IMR-90 (cell line): ENCODE measurements at regions not wholly inside any gene's neighbourhood (a gene's known extent, or its start where the extent isn't known, plus 50 kb on each side); places are given as distances from the start of the nearest gene placed in this dataset.
"Not testable (repeated sequence)": the region's sequence is repeated elsewhere in the genome, so short reads cannot be mapped to it uniquely, and the experiment has no call there.

ENCODE experiments used
- ATAC-seq: fragments of 200-7000 bp; cut with Tn5 transposase; 2 replicates; pipeline ENCODE4 v1.9.1; 2020; ENCODE audit warnings: low read depth, mild to moderate bottlenecking, moderate library complexity
- BruUV-seq: library from RNA; stranded (reverse); fragments of 400-500 nt; replicated peaks from 2 replicates; lab custom pipeline; 2021; lab: Mats Ljungman, UMichigan
- CTCF ChIA-PET: fragments of 300-600 bp; formaldehyde crosslinking; extraction: SDS; loops from one replicate; lab custom pipeline; 2021; ENCODE audit warnings: antibody characterized with exemption; lab: Yijun Ruan, JAX
- POLR2A ChIA-PET: fragments of 300-600 bp; sonication (Branson Sonifier 250); formaldehyde crosslinking; loops from one replicate; lab custom pipeline; 2022; ENCODE audit warnings: antibody characterized with exemption; ENCODE audit not compliant: unreplicated experiment; lab: Charles Lee
- DNase-seq: peaks from one replicate; pipeline ENCODE4 v3.0.0; 2013
- H2AFZ ChIP-seq: replicated peaks from 2 replicates; pipeline ENCODE3; 2013; ENCODE audit warnings: low read length, mild to moderate bottlenecking; ENCODE audit not compliant: poor library complexity
- H2AK5ac ChIP-seq: 2 replicates; pipeline ENCODE4 v1.6.1; 2013; ENCODE audit warnings: low read depth, low read length, inconsistent platforms
- H2AK9ac ChIP-seq: replicated peaks from 2 replicates; pipeline ENCODE3; 2013; ENCODE audit warnings: mild to moderate bottlenecking, low read depth, low read length, moderate library complexity; ENCODE audit not compliant: poor library complexity
- H2BK120ac ChIP-seq: 2 replicates; pipeline ENCODE4 v1.6.1; 2013; ENCODE audit warnings: low read depth, low read length, inconsistent platforms
- H2BK15ac ChIP-seq: 3 replicates; pipeline ENCODE4 v1.6.1; 2013; ENCODE audit warnings: low read depth, low read length, inconsistent platforms
- H2BK20ac ChIP-seq: 2 replicates; pipeline ENCODE4 v1.6.1; 2013; ENCODE audit warnings: low read depth, mild to moderate bottlenecking, inconsistent platforms, low read length, moderate library complexity
- H2BK5ac ChIP-seq: 2 replicates; pipeline ENCODE4 v1.6.1; 2013; ENCODE audit warnings: mild to moderate bottlenecking, low read depth, low read length, inconsistent platforms; ENCODE audit not compliant: poor library complexity, severe bottlenecking
- H3K14ac ChIP-seq: replicated peaks from 2 replicates; pipeline ENCODE4 v1.6.1; 2013; ENCODE audit warnings: low read depth, low read length, inconsistent platforms
- H3K18ac ChIP-seq: 2 replicates; pipeline ENCODE4 v1.6.1; 2013; ENCODE audit warnings: low read depth, low read length, control low read depth
- H3K23ac ChIP-seq: 2 replicates; pipeline ENCODE4 v1.6.1; 2013; ENCODE audit warnings: low read depth, low read length, inconsistent platforms
- H3K27ac ChIP-seq: 2 replicates; pipeline ENCODE4 v1.5.1; 2013; ENCODE audit warnings: mild to moderate bottlenecking, control low read depth, low read length; ENCODE audit not compliant: insufficient read depth
- H3K27me3 ChIP-seq: 2 replicates; pipeline ENCODE4 v1.6.1; 2013; ENCODE audit warnings: low read length; ENCODE audit not compliant: control insufficient read depth, insufficient read depth
- H3K36me3 ChIP-seq: 2 replicates; pipeline ENCODE4 v1.6.1; 2013; ENCODE audit warnings: low read length, mixed read lengths; ENCODE audit not compliant: control insufficient read depth, insufficient read depth
- H3K4ac ChIP-seq: 2 replicates; pipeline ENCODE4 v1.6.1; 2013; ENCODE audit warnings: low read depth, low read length, inconsistent platforms
- H3K4me1 ChIP-seq: 2 replicates; pipeline ENCODE4 v1.6.1; 2013; ENCODE audit warnings: low read length, mixed read lengths; ENCODE audit not compliant: control insufficient read depth, insufficient read depth
- H3K4me2 ChIP-seq: 2 replicates; pipeline ENCODE4 v1.6.1; 2013; ENCODE audit warnings: low read depth, mild to moderate bottlenecking, control low read depth, low read length, moderate library complexity
- H3K4me3 ChIP-seq: 2 replicates; pipeline ENCODE4 v1.5.1; 2013; ENCODE audit warnings: low read depth, mild to moderate bottlenecking, control low read depth, low read length, moderate library complexity; ENCODE audit not compliant: insufficient read depth
- H3K56ac ChIP-seq: 2 replicates; pipeline ENCODE4 v1.6.1; 2013; ENCODE audit warnings: low read length, inconsistent platforms; ENCODE audit not compliant: insufficient read depth; ENCODE audit errors: extremely low read depth
- H3K79me1 ChIP-seq, 2 experiments: 2 replicates each; pipeline ENCODE4 v1.6.1; 2013; ENCODE audit warnings: low read length in 2 of 2, inconsistent platforms in 1 of 2, low read depth in 1 of 2
- H3K9ac ChIP-seq: 2 replicates; pipeline ENCODE4 v1.6.1; 2013; ENCODE audit warnings: low read depth, low read length, control low read depth
- H3K9me1 ChIP-seq: 2 replicates; pipeline ENCODE4 v1.6.1; 2013; ENCODE audit warnings: low read length, inconsistent platforms; ENCODE audit not compliant: insufficient read depth
- H3K9me3 ChIP-seq: 2 replicates; pipeline ENCODE4 v1.6.1; 2013; ENCODE audit warnings: low read length; ENCODE audit not compliant: control insufficient read depth, insufficient read depth
- H4K20me1 ChIP-seq: 2 replicates; pipeline ENCODE4 v1.6.1; 2013; ENCODE audit warnings: low read length, inconsistent platforms; ENCODE audit not compliant: insufficient read depth
- H4K5ac ChIP-seq: 2 replicates; pipeline ENCODE4 v1.6.1; 2013; ENCODE audit warnings: mild to moderate bottlenecking, low read depth, low read length, control low read depth
- H4K8ac ChIP-seq, 2 experiments: 2 replicates each; pipeline ENCODE4 v1.6.1; 2013; ENCODE audit warnings: low read depth in 2 of 2, low read length in 2 of 2, control low read depth in 1 of 2, inconsistent platforms in 1 of 2
- H4K91ac ChIP-seq: 2 replicates; pipeline ENCODE4 v1.6.1; 2013; ENCODE audit warnings: low read depth, low read length, inconsistent platforms; ENCODE audit not compliant: insufficient read depth
- WGBS, 2 experiments: methylation state at CpG; one replicate each; pipeline versions ENCODE4 v1.1.5 to v1.1.7; 2013; ENCODE audit warnings: missing lambda C conversion rate in 2 of 2; ENCODE audit not compliant: insufficient read length in 1 of 2; ENCODE audit errors: extremely low coverage in 2 of 2; 5-methylcytosine and 5-hydroxymethylcytosine counted together
- dilution Hi-C: fragments of 300-500 bp; cut with HindIII; formaldehyde crosslinking; loops from one replicate; pipeline ENCODE4 v1.14.3; 2018; ENCODE audit warnings: low sequenced_read_pairs; ENCODE audit not compliant: unreplicated experiment
- in situ Hi-C: fragments of 300-500 bp; cut with MboI; formaldehyde crosslinking; loops from 3 replicates; pipeline ENCODE4 v1.14.3; 2019; ENCODE audit warnings: low sequenced_read_pairs, inconsistent platforms, mixed read lengths
- intact Hi-C: fragments of 100-400 bp; cut with micrococcal nuclease; formaldehyde crosslinking; loops from 2 replicates; pipeline ENCODE4 v1.10.0; 2022

GRCh38 chr11:39736351-39736750 is 1723.1 kb downstream of the LRRC4C start:
- H3K18ac ChIP-seq, CTCF ChIA-PET, H4K8ac ChIP-seq, H3K56ac ChIP-seq, H4K5ac ChIP-seq, in situ Hi-C loops, H3K4ac ChIP-seq, H2AFZ ChIP-seq, H3K9me3 ChIP-seq, H3K27me3 ChIP-seq, H3K23ac ChIP-seq, DNase-seq, H3K14ac ChIP-seq, H2BK20ac ChIP-seq, H3K4me3 ChIP-seq, H4K91ac ChIP-seq, H3K36me3 ChIP-seq, H3K4me2 ChIP-seq, H2BK5ac ChIP-seq, H3K9ac ChIP-seq, H3K79me1 ChIP-seq, H2AK5ac ChIP-seq, H4K20me1 ChIP-seq, intact Hi-C loops, H3K9me1 ChIP-seq, H2BK15ac ChIP-seq, H3K27ac ChIP-seq, POLR2A ChIA-PET, H2BK120ac ChIP-seq, BruUV-seq, ATAC-seq, H3K4me1 ChIP-seq, dilution Hi-C loops, H2AK9ac ChIP-seq: not testable (repeated sequence)
- WGBS, 2 experiments, result 0% methylated on average over 1 of the region's 7 CpGs; no CpG with 5 or more reads in 1 of the 2 experiments
